ENCODE measurements at regions not wholly inside any gene's neighbourhood (a gene's known extent, or its start where the extent isn't known, plus 50 kb on each side); places are given as distances from the start of the nearest gene placed in this dataset.

DNA sequence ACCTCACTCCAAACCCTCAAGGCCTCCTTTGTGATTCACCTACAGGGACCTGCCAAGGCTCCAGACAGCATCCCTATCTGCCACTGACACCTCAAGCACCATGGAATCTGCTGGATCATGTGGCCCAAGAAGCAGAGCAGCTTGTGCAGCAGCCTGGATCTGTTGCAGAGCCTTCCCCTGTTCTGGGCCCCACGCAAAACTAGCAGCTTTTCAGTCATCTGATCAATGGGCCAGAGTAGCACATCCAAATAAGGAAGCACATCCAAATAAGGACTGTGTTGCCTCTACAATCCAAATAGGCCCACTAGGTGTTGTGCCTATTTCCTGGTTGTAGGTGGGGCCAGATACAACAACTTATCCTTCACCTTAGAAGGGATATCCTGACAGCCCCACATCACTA is 97.1 kb upstream of the GNAO1 start:
- TF ChIP-seq EP300 (IDR thresholded peaks at IDR 0.05) (no peak), CTCF (IDR thresholded peaks at IDR 0.05) (no peak), POLR2A (IDR thresholded peaks at IDR 0.05) (no peak)
